ENCODE measurements at regions not wholly inside any gene's neighbourhood (a gene's known extent, or its start where the extent isn't known, plus 50 kb on each side); places are given as distances from the start of the nearest gene placed in this dataset.

GRCh38 chr2:123091471-123091870 lies 933.6 kb upstream of the CNTNAP5 start:
- no peaks in the 10 kb centered on the region for H3K36me3 ChIP-seq (replicated peaks in 1 of 2; ENCODE audit: control insufficient read depth in 1 of 2, insufficient read depth in 2 of 2, low read length in 2 of 2)
- no peaks in the 10 kb centered on the region for H3K36me3 Mint-ChIP-seq
- H3K9me3 Mint-ChIP-seq: peaks cover 0 to 10% (median 2%) of the 10 kb centered on the region in 7 donors
- H3K4me1 ChIP-seq (ENCODE audit: control insufficient read depth in 1 of 2, insufficient read depth in 2 of 2, low read length in 2 of 2): no peaks in the 10 kb centered on the region
- H3K79me2 ChIP-seq (ENCODE audit: insufficient read depth, low read length): no peaks in the 10 kb centered on the region
- H3K27ac ChIP-seq (ENCODE audit: low read depth in 1 of 2, low read length in 2 of 2): no peak overlapping the region
- no peak for DNase-seq
- intact Hi-C loops (cut with micrococcal nuclease): no loop called here
- H3K4me2 ChIP-seq (replicated peaks; ENCODE audit: extremely low read depth, low read length, poor library complexity, severe bottlenecking): no peak overlapping the region
- peak overlapping the region in 1 of 7 donors; percentile 57 for H3K27ac Mint-ChIP-seq
- peaks cover 13% of the 10 kb centered on the region for H3K4me1 Mint-ChIP-seq
- H3K9ac ChIP-seq (ENCODE audit: insufficient read depth, low read length, poor library complexity, severe bottlenecking): no peak overlapping the region
- H3K9me3 ChIP-seq (replicated peaks in 1 of 2; ENCODE audit: control insufficient read depth in 1 of 2, insufficient read depth in 1 of 2, low read length in 2 of 2): peaks cover 0 to 4% of the 10 kb centered on the region in 2 donors
- no peaks in the 10 kb centered on the region for H4K20me1 ChIP-seq (ENCODE audit: insufficient read depth, low read length)
- H3K27me3 ChIP-seq (ENCODE audit: control insufficient read depth in 2 of 2, insufficient read depth in 2 of 2, low read length in 2 of 2): no peaks in the 10 kb centered on the region
- no peak overlapping the region for H3K4me3 Mint-ChIP-seq
- WGBS (ENCODE audit: insufficient coverage): 100% methylated on average over 2 of the region's 2 CpGs
- H3K27me3 Mint-ChIP-seq (ENCODE audit: low read depth in 3 of 3): peaks cover 0 to 4% (median 1%) of the 10 kb centered on the region in 3 donors
- no peak overlapping the region for H3K4me3 ChIP-seq (replicated peaks in 1 of 3; ENCODE audit: low read depth in 2 of 3, low read length in 3 of 3)
- H2AFZ ChIP-seq (ENCODE audit: insufficient read depth, low read depth, low read length, poor library complexity, severe bottlenecking): no peak overlapping the region
- no peak for TF ChIP-seq CTCF (IDR thresholded peaks at IDR 0.05)

GRCh38 chr2:123093199-123093598 lies 931.9 kb upstream of the CNTNAP5 start:
- peaks cover 0 to 1% (median 1%) of the 10 kb centered on the region in 3 donors for H3K27me3 Mint-ChIP-seq (ENCODE audit: low read depth in 3 of 3)
- H3K4me3 ChIP-seq (replicated peaks in 1 of 3; ENCODE audit: low read depth in 2 of 3, low read length in 3 of 3): no peak overlapping the region
- no peak for TF ChIP-seq CTCF (IDR thresholded peaks at IDR 0.05)
- H4K20me1 ChIP-seq (ENCODE audit: insufficient read depth, low read length): no peaks in the 10 kb centered on the region
- no peak overlapping the region for H3K27ac Mint-ChIP-seq
- H3K4me3 Mint-ChIP-seq: no peak overlapping the region
- H3K36me3 ChIP-seq (replicated peaks in 1 of 2; ENCODE audit: control insufficient read depth in 1 of 2, insufficient read depth in 2 of 2, low read length in 2 of 2): no peaks in the 10 kb centered on the region
- H3K27ac ChIP-seq (ENCODE audit: low read depth in 1 of 2, low read length in 2 of 2): no peak overlapping the region
- H3K4me1 ChIP-seq (ENCODE audit: control insufficient read depth in 1 of 2, insufficient read depth in 2 of 2, low read length in 2 of 2): no peaks in the 10 kb centered on the region
- no peak overlapping the region for H2AFZ ChIP-seq (ENCODE audit: insufficient read depth, low read depth, low read length, poor library complexity, severe bottlenecking)
- peaks cover 0 to 4% of the 10 kb centered on the region in 2 donors for H3K9me3 ChIP-seq (replicated peaks in 1 of 2; ENCODE audit: control insufficient read depth in 1 of 2, insufficient read depth in 1 of 2, low read length in 2 of 2)
- no peaks in the 10 kb centered on the region for H3K27me3 ChIP-seq (ENCODE audit: control insufficient read depth in 2 of 2, insufficient read depth in 2 of 2, low read length in 2 of 2)
- no peaks in the 10 kb centered on the region for H3K79me2 ChIP-seq (ENCODE audit: insufficient read depth, low read length)
- H3K9me3 Mint-ChIP-seq: peaks cover 0 to 10% (median 5%) of the 10 kb centered on the region in 7 donors
- no peak for DNase-seq
- intact Hi-C loops (cut with micrococcal nuclease): no loop called here
- H3K4me2 ChIP-seq (replicated peaks; ENCODE audit: extremely low read depth, low read length, poor library complexity, severe bottlenecking): no peak overlapping the region
- no peaks in the 10 kb centered on the region for H3K36me3 Mint-ChIP-seq
- H3K4me1 Mint-ChIP-seq: peaks cover 7% of the 10 kb centered on the region
- no peak overlapping the region for H3K9ac ChIP-seq (ENCODE audit: insufficient read depth, low read length, poor library complexity, severe bottlenecking)
- no CpG with 5 or more reads among the region's 2 CpGs for WGBS (ENCODE audit: insufficient coverage)
